SK-N-SH treated with all-trans-retinoic acid at 6 μM for 48 hours (cell line): ENCODE measurements at regions not wholly inside any gene's neighbourhood (a gene's known extent, or its start where the extent isn't known, plus 50 kb on each side); places are given as distances from the start of the nearest gene placed in this dataset.

ENCODE experiments used
- ATAC-seq: fragments of 200-7000 bp; cut with Tn5 transposase; 3 replicates; pipeline ENCODE4 v1.9.1; 2020; ENCODE audit warnings: mild to moderate bottlenecking, moderate library complexity
- ARNTL ChIP-seq: fragments of 450-650 bp; formaldehyde crosslinking; IDR thresholded peaks from 2 replicates; pipeline ENCODE4 v1.5.0; 2020; ENCODE audit warnings: low read depth, mild to moderate bottlenecking, moderate library complexity, borderline replicate concordance
- BACH2 ChIP-seq: fragments of 250-450 bp; sonication (Bioruptor Pico); IDR thresholded peaks from 2 replicates; pipeline ENCODE4 v1.9.0; 2021; ENCODE audit warnings: mild to moderate bottlenecking, borderline replicate concordance
- CREB5 ChIP-seq: fragments of 250-450 bp; sonication (Bioruptor Pico); IDR thresholded peaks from 2 replicates; pipeline ENCODE4 v1.5.1; 2020; ENCODE audit warnings: low read depth, mild to moderate bottlenecking, moderate library complexity
- CSDC2 ChIP-seq: fragments of 250-450 bp; sonication (Bioruptor Pico); IDR thresholded peaks from 2 replicates; pipeline ENCODE4 v1.5.0; 2020; ENCODE audit warnings: mild to moderate bottlenecking, moderate library complexity
- CSRNP3 ChIP-seq: fragments of 250-450 bp; sonication (Bioruptor Pico); IDR thresholded peaks from 2 replicates; pipeline ENCODE4 v1.5.1; 2021; ENCODE audit warnings: mild to moderate bottlenecking, moderate library complexity
- ESRRG ChIP-seq: fragments of 250-450 bp; sonication (Bioruptor Pico); IDR thresholded peaks from 2 replicates; pipeline ENCODE4 v1.6.1; 2021; ENCODE audit warnings: mild to moderate bottlenecking
- GLIS3 ChIP-seq: fragments of 250-450 bp; sonication (Bioruptor Pico); IDR thresholded peaks from 2 replicates; pipeline ENCODE4 v1.5.0; 2020; ENCODE audit warnings: mild to moderate bottlenecking, moderate library complexity
- ISL1 ChIP-seq: fragments of 250-450 bp; sonication (Bioruptor Pico); IDR thresholded peaks from 2 replicates; pipeline ENCODE4 v2.1.2; 2022; ENCODE audit warnings: mild to moderate bottlenecking, moderate library complexity
- OSR1 ChIP-seq: fragments of 250-450 bp; sonication (Bioruptor Pico); IDR thresholded peaks from 2 replicates; pipeline ENCODE4 v1.8.0; 2022; ENCODE audit warnings: moderate library complexity, mild to moderate bottlenecking, inconsistent platforms
- POU6F1 ChIP-seq: fragments of 250-450 bp; sonication (Bioruptor Pico); IDR thresholded peaks from 2 replicates; pipeline ENCODE4 v1.8.0; 2021; ENCODE audit warnings: low read depth, mild to moderate bottlenecking, moderate library complexity, borderline replicate concordance
- PPARA ChIP-seq: fragments of 250-450 bp; sonication (Bioruptor Pico); IDR thresholded peaks from 2 replicates; pipeline ENCODE4 v1.5.0; 2020; ENCODE audit warnings: mild to moderate bottlenecking, borderline replicate concordance
- RARB ChIP-seq: fragments of 250-450 bp; sonication (Bioruptor Pico); IDR thresholded peaks from 2 replicates; pipeline ENCODE4 v1.8.0; 2021; ENCODE audit warnings: mild to moderate bottlenecking, moderate library complexity
- SNAI2 ChIP-seq: fragments of 250-450 bp; sonication (Bioruptor Pico); IDR thresholded peaks from 2 replicates; pipeline ENCODE4 v1.5.0; 2020; ENCODE audit warnings: mild to moderate bottlenecking, moderate library complexity
- TCF4 ChIP-seq: fragments of 250-450 bp; sonication (Bioruptor Pico); IDR thresholded peaks from 2 replicates; pipeline ENCODE4 v1.8.0; 2021; ENCODE audit warnings: mild to moderate bottlenecking, moderate library complexity, borderline replicate concordance
- TOX ChIP-seq: fragments of 250-450 bp; sonication (Bioruptor Pico); IDR thresholded peaks from 2 replicates; pipeline ENCODE4 v1.8.0; 2021; ENCODE audit warnings: mild to moderate bottlenecking, moderate library complexity, borderline replicate concordance
- TSHZ2 ChIP-seq: fragments of 250-450 bp; sonication (Bioruptor Pico); IDR thresholded peaks from 2 replicates; pipeline ENCODE4 v1.5.0; 2020; ENCODE audit warnings: mild to moderate bottlenecking, moderate library complexity
- ZC3H10 ChIP-seq: fragments of 250-450 bp; sonication (Bioruptor Pico); IDR thresholded peaks from 2 replicates; pipeline ENCODE4 v1.5.1; 2021; ENCODE audit warnings: mild to moderate bottlenecking, moderate library complexity
- ZFP3 ChIP-seq: fragments of 250-450 bp; sonication (Bioruptor Pico); IDR thresholded peaks from 2 replicates; pipeline ENCODE4 v1.5.0; 2020; ENCODE audit warnings: mild to moderate bottlenecking, moderate library complexity
- ZFP30 ChIP-seq: fragments of 450-650 bp; formaldehyde crosslinking; IDR thresholded peaks from 2 replicates; pipeline ENCODE4 v1.5.0; 2022; ENCODE audit warnings: mild to moderate bottlenecking, moderate library complexity
- ZNF565 ChIP-seq: fragments of 450-650 bp; formaldehyde crosslinking; conservative IDR thresholded peaks from 2 replicates; pipeline ENCODE4 v1.5.0; 2020; ENCODE audit warnings: low read depth, mild to moderate bottlenecking, moderate library complexity
- ZNF70 ChIP-seq: fragments of 450-650 bp; formaldehyde crosslinking; IDR thresholded peaks from 2 replicates; pipeline ENCODE4 v1.5.0; 2020; ENCODE audit warnings: mild to moderate bottlenecking, moderate library complexity
- ZNF8 ChIP-seq: fragments of 450-650 bp; formaldehyde crosslinking; IDR thresholded peaks from 2 replicates; pipeline ENCODE4 v1.5.0; 2020; ENCODE audit warnings: mild to moderate bottlenecking, moderate library complexity

- no peak for ATAC-seq
- TF ChIP-seq ARNTL, result no peak
- TF ChIP-seq ZNF8 (CRISPR knock-in tag), result no peak
- no peak for TF ChIP-seq TSHZ2
- TF ChIP-seq ZFP30, result no peak
- no peak for TF ChIP-seq CSRNP3 (CRISPR knock-in tag)
- no peak for TF ChIP-seq TOX
- no peak for TF ChIP-seq SNAI2 (CRISPR knock-in tag)
- no peak for TF ChIP-seq POU6F1 (CRISPR knock-in tag)
- TF ChIP-seq OSR1 (CRISPR knock-in tag), result no peak
- no peak for TF ChIP-seq TCF4 (CRISPR knock-in tag)
- TF ChIP-seq ZFP3, result no peak
- TF ChIP-seq GLIS3 (CRISPR knock-in tag), result no peak
- TF ChIP-seq RARB (CRISPR knock-in tag), result no peak
- no peak for TF ChIP-seq ESRRG (CRISPR knock-in tag)
- no peak for TF ChIP-seq ZC3H10 (CRISPR knock-in tag)
- no peak for TF ChIP-seq CSDC2 (CRISPR knock-in tag)
- TF ChIP-seq CREB5 (CRISPR knock-in tag), result no peak
- TF ChIP-seq ZNF70 (CRISPR knock-in tag), result no peak
- no peak for TF ChIP-seq ISL1 (CRISPR knock-in tag)
- TF ChIP-seq, all 23 proteins: peak for 0
These were observed 205.9 kb upstream of the STK17B start for GRCh38 chr2:196376984-196377877.

GRCh38 chr2:196379600-196379999, 208.2 kb upstream of the STK17B start:
- TF ChIP-seq GLIS3 (CRISPR knock-in tag), result no peak
- no peak for TF ChIP-seq TOX
- TF ChIP-seq TCF4 (CRISPR knock-in tag), result no peak
- TF ChIP-seq SNAI2 (CRISPR knock-in tag), result no peak
- TF ChIP-seq CSDC2 (CRISPR knock-in tag), result no peak
- no peak for TF ChIP-seq OSR1 (CRISPR knock-in tag)
- no peak for TF ChIP-seq PPARA
- TF ChIP-seq POU6F1 (CRISPR knock-in tag), result no peak
- no peak for TF ChIP-seq ZNF8 (CRISPR knock-in tag)
- no peak for TF ChIP-seq ZNF565 (CRISPR knock-in tag)
- TF ChIP-seq ZC3H10 (CRISPR knock-in tag), result no peak
- no peak for TF ChIP-seq ZFP3
- no peak for TF ChIP-seq TSHZ2
- no peak for TF ChIP-seq ZNF70 (CRISPR knock-in tag)
- no peak for TF ChIP-seq BACH2
- no peak for TF ChIP-seq ISL1 (CRISPR knock-in tag)
- no peak for TF ChIP-seq CREB5 (CRISPR knock-in tag)
- no peak for ATAC-seq
